HCT116 (cell line): ENCODE measurements at regions not wholly inside any gene's neighbourhood (a gene's known extent, or its start where the extent isn't known, plus 50 kb on each side); places are given as distances from the start of the nearest gene placed in this dataset.
"Not testable (repeated sequence)": the region's sequence is repeated elsewhere in the genome, so short reads cannot be mapped to it uniquely, and the experiment has no call there.

Experiments used
- ATAC-seq: fragments of 200-7000 bp; cut with Tn5 transposase; 2 replicates; pipeline ENCODE4 v1.9.1; 2020; ENCODE audit warnings: mild to moderate bottlenecking, moderate library complexity
- BruUV-seq: library from RNA; stranded (reverse); fragments of 400-500 nt; replicated peaks from 2 replicates; lab custom pipeline; 2021; lab: Mats Ljungman, UMichigan
- CTCF ChIA-PET: fragments of 300-600 bp; sonication (Branson Sonifier 250); formaldehyde crosslinking; loops from one replicate; lab custom pipeline; 2021; ENCODE audit warnings: antibody characterized with exemption; lab: Charles Lee
- POLR2A ChIA-PET: fragments of 300-600, 350-600 bp; sonication (Branson Sonifier 250); formaldehyde crosslinking; loops from one replicate; lab custom pipeline; 2021; ENCODE audit warnings: antibody characterized with exemption; lab: Charles Lee
- RAD21 ChIA-PET, 2 experiments: fragments of 300-600 bp; sonication (Branson Sonifier 250); formaldehyde crosslinking; loops; one replicate each; lab custom pipeline; 2023; ENCODE audit warnings: low total read pairs in 2 of 2; ENCODE audit not compliant: uncharacterized antibody in 2 of 2, unreplicated experiment in 2 of 2, low non-redundant PET in 1 of 2; lab: Charles Lee
- DNase-seq: peaks from one replicate; pipeline ENCODE4 v3.0.0-alpha.2; 2010; ENCODE audit warnings: low read depth, low spot score
- H2AFZ ChIP-seq: fragments of 200-600 bp; shearing (Covaris generic), sonication (generic); 2 replicates; pipeline ENCODE4 v1.6.1; 2017; ENCODE audit warnings: low read depth, mixed run types, mixed read lengths, antibody characterized with exemption, low read length; ENCODE audit not compliant: poor library complexity, severe bottlenecking
- H3K27ac ChIP-seq: 2 replicates; pipeline ENCODE4 v1.5.1; 2012; ENCODE audit warnings: low read depth, low read length
- H3K27me3 ChIP-seq: fragments of 200-600 bp; sonication (generic); 2 replicates; pipeline ENCODE4 v1.6.1; 2016; ENCODE audit warnings: mixed run types, low read length, mixed read lengths; ENCODE audit not compliant: insufficient read depth
- H3K36me3 ChIP-seq, 2 experiments: fragments of 200-500 bp in 1 of 2; fragments of 200-600 bp in 1 of 2; sonication (Bioruptor generic) in 1 of 2; sonication (generic) in 1 of 2; 2 replicates each; pipeline versions ENCODE4 v1.5.1 to v1.6.1; 2014 to 2016; ENCODE audit warnings: low read length in 2 of 2, inconsistent platforms in 1 of 2, mixed read lengths in 1 of 2, mixed run types in 1 of 2; ENCODE audit not compliant: insufficient read depth in 2 of 2, control insufficient read depth in 1 of 2
- H3K4me1 ChIP-seq, 2 experiments: fragments of 200-600 bp in 1 of 2; sonication (generic) in 1 of 2; 2 replicates each; pipeline versions ENCODE4 v1.5.1 to v1.6.1; 2012 to 2017; ENCODE audit warnings: low read length in 2 of 2, inconsistent platforms in 1 of 2, mild to moderate bottlenecking in 1 of 2, mixed read lengths in 1 of 2, mixed run types in 1 of 2, moderate library complexity in 1 of 2; ENCODE audit not compliant: insufficient read depth in 2 of 2, control insufficient read depth in 1 of 2
- H3K4me2 ChIP-seq: fragments of 200-600 bp; sonication (generic); 2 replicates; pipeline ENCODE4 v1.6.1; 2017; ENCODE audit warnings: mixed run types, low read length, mixed read lengths
- H3K4me3 ChIP-seq, 2 experiments: fragments of 200-600 bp in 1 of 2; sonication (generic) in 1 of 2; replicated peaks in 1 of 2; 2 replicates each; pipeline ENCODE4 v1.5.1; 2011 to 2016; ENCODE audit warnings: low read length in 2 of 2, control low read depth in 1 of 2, low read depth in 1 of 2, mild to moderate bottlenecking in 1 of 2, mixed read lengths in 1 of 2, mixed run types in 1 of 2
- H3K79me2 ChIP-seq: fragments of 200-600 bp; sonication (generic); 2 replicates; pipeline ENCODE4 v1.6.1; 2017; ENCODE audit warnings: mild to moderate bottlenecking, mixed run types, low read length, moderate library complexity, mixed read lengths; ENCODE audit not compliant: insufficient read depth
- H3K9ac ChIP-seq: fragments of 200-600 bp; sonication (generic); 2 replicates; pipeline ENCODE4 v1.6.1; 2016; ENCODE audit warnings: low read length, mixed read lengths
- H3K9me2 ChIP-seq: fragments of 200-600 bp; sonication (generic), shearing (Covaris generic); 2 replicates; pipeline ENCODE4 v1.6.1; 2017; ENCODE audit warnings: mixed run types, mild to moderate bottlenecking, moderate library complexity; ENCODE audit not compliant: insufficient read depth
- H3K9me3 ChIP-seq, 2 experiments: fragments of 200-500 bp in 1 of 2; fragments of 200-600 bp in 1 of 2; sonication (Bioruptor generic) in 1 of 2; sonication (generic) in 1 of 2; 2 replicates each; pipeline ENCODE4 v1.6.1; 2014 to 2017; ENCODE audit warnings: low read length in 2 of 2, mixed read lengths in 2 of 2, inconsistent platforms in 1 of 2, low read depth in 1 of 2, mild to moderate bottlenecking in 1 of 2, mixed run types in 1 of 2, moderate library complexity in 1 of 2; ENCODE audit not compliant: control insufficient read depth in 1 of 2, insufficient read depth in 1 of 2
- H4K20me1 ChIP-seq: fragments of 200-600 bp; sonication (generic), shearing (Covaris generic); 2 replicates; pipeline ENCODE4 v1.6.1; 2017; ENCODE audit warnings: mixed run types, mild to moderate bottlenecking, moderate library complexity; ENCODE audit not compliant: insufficient read depth
- CBX3 ChIP-seq: IDR thresholded peaks from 2 replicates; pipeline ENCODE4 v1.6.1; 2012; ENCODE audit warnings: low read depth
- CTCF ChIP-seq, 3 experiments: fragments of 200-600 bp in 1 of 3; sonication (generic) in 1 of 3; IDR thresholded peaks in 2 of 3; conservative IDR thresholded peaks in 1 of 3; 2 replicates each; pipeline ENCODE4 v1.5.1; 2012 to 2017; ENCODE audit warnings: low read depth in 2 of 3, low read length in 2 of 3, antibody characterized with exemption in 1 of 3, borderline replicate concordance in 1 of 3, control low read depth in 1 of 3, mild to moderate bottlenecking in 1 of 3, mixed read lengths in 1 of 3, mixed run types in 1 of 3, moderate library complexity in 1 of 3; ENCODE audit not compliant: insufficient read depth in 1 of 3
- ELF1 ChIP-seq: IDR thresholded peaks from 2 replicates; pipeline ENCODE4 v1.6.1; 2012; ENCODE audit warnings: low read depth, borderline replicate concordance
- FOSL1 ChIP-seq: IDR thresholded peaks from 2 replicates; pipeline ENCODE4 v1.6.1; 2012; ENCODE audit warnings: low read depth
- YY1 ChIP-seq: IDR thresholded peaks from 2 replicates; pipeline ENCODE4 v1.6.1; 2011; ENCODE audit warnings: low read length, low read depth, moderate library complexity, mild to moderate bottlenecking; ENCODE audit not compliant: insufficient replicate concordance; ENCODE audit errors: extremely low read depth
- intact Hi-C: fragments of 100-400 bp; cut with micrococcal nuclease; formaldehyde crosslinking; loops from 2 replicates; pipeline ENCODE4 v1.10.0; 2022

GRCh38 chr11:91005458-91005857 lies 782.6 kb upstream of the CHORDC1 start:
- H3K4me1 ChIP-seq = no peaks in the 10 kb centered on the region
- no peaks in the 10 kb centered on the region for H3K9me2 ChIP-seq
- no peak overlapping the region for H3K9ac ChIP-seq
- RAD21 ChIA-PET = no interaction called here
- no peak overlapping the region for H3K4me2 ChIP-seq
- DNase-seq = no peak
- no peaks in the 10 kb centered on the region for H3K27me3 ChIP-seq
- H3K36me3 ChIP-seq = no peaks in the 10 kb centered on the region
- CTCF ChIA-PET = no interaction called here
- no TSS peak for BruUV-seq
- H3K4me3 ChIP-seq = no peak overlapping the region
- H3K27ac ChIP-seq = no peak overlapping the region
- no peak for ATAC-seq
- no peaks in the 10 kb centered on the region for H4K20me1 ChIP-seq
- intact Hi-C loops = no loop called here
- POLR2A ChIA-PET = no interaction called here
- peaks cover 6 to 10% of the 10 kb centered on the region in 2 experiments; a peak in 2 of 4 replicates for H3K9me3 ChIP-seq
- H2AFZ ChIP-seq = no peak overlapping the region
- no peak for TF ChIP-seq ELF1
- H3K79me2 ChIP-seq = no peaks in the 10 kb centered on the region

GRCh38 chr11:90997241-90997640 lies 774.4 kb upstream of the CHORDC1 start:
- Histone ChIP-seq H3K79me2 (no peaks in the 10 kb centered on the region), H3K9me3 (peaks cover 6% of the 10 kb centered on the region in 2 experiments; a peak in 3 of 4 replicates), H3K9ac (no peak overlapping the region), H3K27ac (no peak overlapping the region), H3K36me3 (no peaks in the 10 kb centered on the region), H3K27me3 (no peaks in the 10 kb centered on the region), H2AFZ (no peak overlapping the region), H4K20me1 (no peaks in the 10 kb centered on the region), H3K4me3 (no peak overlapping the region), H3K4me2 (no peak overlapping the region), H3K4me1 (no peaks in the 10 kb centered on the region), H3K9me2 (no peaks in the 10 kb centered on the region)
- no TSS peak for BruUV-seq
- DNase-seq (no peak), ATAC-seq (no peak)
- intact Hi-C loops = no loop called here
- CTCF ChIA-PET = no interaction called here
- RAD21 ChIA-PET = no interaction called here
- TF ChIP-seq FOSL1 (no peak), YY1 (no peak), CBX3 (no peak), CTCF (IDR thresholded peaks at IDR 0.05 in 2 of 3, conservative IDR thresholded peaks at IDR 0.05 in 1 of 3; ENCODE audit: borderline replicate concordance in 1 of 3, insufficient read depth in 1 of 3, low read depth in 2 of 3, low read length in 2 of 3) (no peak)
- POLR2A ChIA-PET = no interaction called here

- DNase-seq, H3K27ac ChIP-seq, H3K9me3 ChIP-seq, H4K20me1 ChIP-seq, H2AFZ ChIP-seq, ATAC-seq, CTCF ChIA-PET, intact Hi-C loops, POLR2A ChIA-PET, BruUV-seq, H3K9me2 ChIP-seq, H3K9ac ChIP-seq, RAD21 ChIA-PET, H3K79me2 ChIP-seq, H3K4me2 ChIP-seq, H3K36me3 ChIP-seq, H3K4me1 ChIP-seq, H3K4me3 ChIP-seq, H3K27me3 ChIP-seq: not testable (repeated sequence)
Observed at GRCh38 chr11:90972159-90972558, 749.3 kb upstream of the CHORDC1 start.
